KBM-7 (cell line): ENCODE measurements at regions not wholly inside any gene's neighbourhood (a gene's known extent, or its start where the extent isn't known, plus 50 kb on each side); places are given as distances from the start of the nearest gene placed in this dataset.
"Not testable (repeated sequence)": the region's sequence is repeated elsewhere in the genome, so short reads cannot be mapped to it uniquely, and the experiment has no call there.

Experiments
- DNase-seq: peaks from one replicate; pipeline ENCODE4 v3.0.0-alpha.2; 2015
- in situ Hi-C: fragments of 300-500 bp; cut with MboI; formaldehyde crosslinking; loops from 2 replicates; pipeline ENCODE4 v1.14.3; 2020; ENCODE audit warnings: low sequenced_read_pairs, low pct_unique_long_range_greater_than_20kb, mixed read lengths

DNA sequence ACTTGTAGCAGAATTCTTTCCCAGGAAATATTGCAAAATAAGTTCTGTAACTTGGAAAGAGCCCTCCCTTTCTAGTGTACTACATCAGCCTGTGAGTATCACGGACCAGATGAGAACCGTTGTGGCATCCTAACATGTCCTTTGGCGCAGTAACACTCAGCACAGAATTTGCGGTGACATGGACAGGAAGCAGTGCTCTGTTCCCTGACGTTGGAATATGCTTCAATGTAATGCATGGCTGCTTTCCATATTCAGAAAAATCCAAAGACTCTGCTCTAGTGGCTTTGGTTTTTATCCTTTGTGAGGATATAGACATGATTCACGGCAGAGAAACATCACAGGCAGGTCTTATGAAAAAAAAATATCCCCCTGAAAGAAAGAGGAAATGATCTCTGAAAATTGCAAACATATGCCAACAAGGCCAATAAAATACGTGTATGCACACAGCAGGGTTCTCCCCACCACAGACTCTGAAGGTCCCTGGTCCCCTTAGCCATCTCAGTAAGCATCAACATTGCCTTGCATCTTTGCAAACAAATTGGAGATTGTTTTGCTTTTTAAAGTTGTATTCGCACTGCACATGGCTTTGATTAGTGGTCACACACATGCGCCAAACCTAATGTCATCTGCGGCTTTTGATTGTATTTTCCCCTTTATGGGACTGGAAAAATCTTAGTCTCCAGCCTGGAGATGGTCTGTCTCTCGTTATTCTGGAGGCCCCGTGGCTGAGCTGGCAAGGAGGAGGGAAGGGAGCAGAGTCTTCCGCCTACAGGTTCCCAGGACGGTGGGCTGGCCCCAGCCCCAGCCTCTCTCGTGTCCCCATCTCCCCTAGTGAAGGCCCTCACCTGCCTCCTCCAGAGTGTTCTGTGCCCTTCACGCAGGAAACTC is 122.9 kb downstream of the COPS8 start:
- DNase-seq = no peak
- in situ Hi-C loops = no loop called here

DNA sequence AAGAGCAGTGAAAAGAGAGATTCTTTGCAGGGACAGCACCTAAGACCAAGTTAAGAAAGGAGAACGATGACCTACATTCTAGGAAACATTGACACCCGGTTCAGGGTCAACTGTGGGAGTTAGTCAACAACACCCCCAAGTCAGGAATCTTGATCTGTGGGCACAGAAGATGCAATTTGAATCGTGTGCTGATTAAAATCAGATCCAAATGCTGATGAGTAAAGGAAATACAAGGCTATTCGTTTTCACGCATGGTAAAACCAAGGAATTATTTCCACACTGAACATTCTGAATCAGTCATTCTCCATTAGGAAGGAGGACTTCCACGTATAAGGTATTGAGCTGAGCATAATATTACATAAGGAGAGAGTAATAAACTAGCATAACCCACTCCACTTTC is 124.2 kb downstream of the COPS8 start:
- no peak for DNase-seq
- in situ Hi-C loops = no loop called here

DNA sequence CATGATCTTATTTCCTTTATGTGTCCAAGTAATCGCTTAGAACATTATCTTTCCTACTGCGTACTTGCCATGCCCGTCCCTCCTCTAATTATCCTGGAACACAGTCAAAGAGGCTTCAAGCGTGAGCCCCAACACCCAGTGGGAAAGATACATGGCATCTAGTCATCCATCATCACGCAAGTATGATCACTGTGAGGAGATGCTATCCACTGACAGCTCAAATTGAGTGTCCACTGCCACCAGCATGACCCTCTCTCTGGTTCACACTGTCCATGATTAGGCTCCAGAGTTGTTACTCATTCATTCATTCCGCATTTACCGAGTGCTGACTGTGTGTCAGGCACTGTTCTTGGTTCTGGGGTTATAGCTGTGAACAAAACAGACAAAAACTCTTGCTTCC is 124.6 kb downstream of the COPS8 start:
- no peak for DNase-seq
- in situ Hi-C loops = no loop called here

DNA sequence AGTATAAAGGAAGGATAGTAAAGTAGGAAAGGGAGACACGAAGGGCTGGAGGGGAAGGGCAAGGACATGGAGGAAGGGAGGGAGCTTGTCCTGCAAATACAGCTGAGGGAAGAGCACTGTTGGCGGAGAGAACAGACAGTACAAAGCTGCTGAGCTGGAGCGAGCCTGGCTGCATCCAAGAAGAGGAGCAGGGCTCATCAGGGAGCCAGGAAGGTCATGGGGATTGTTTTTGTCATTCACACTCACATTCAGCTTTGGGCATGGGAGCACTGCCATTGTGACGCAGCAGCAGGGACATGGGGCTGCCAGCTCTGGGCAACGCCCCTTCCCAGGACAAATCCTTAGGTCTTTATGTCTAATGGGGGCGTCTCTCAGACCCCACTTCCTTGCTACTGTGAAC is 125.1 kb downstream of the COPS8 start:
- DNase-seq = no peak
- in situ Hi-C loops = no loop called here

DNA sequence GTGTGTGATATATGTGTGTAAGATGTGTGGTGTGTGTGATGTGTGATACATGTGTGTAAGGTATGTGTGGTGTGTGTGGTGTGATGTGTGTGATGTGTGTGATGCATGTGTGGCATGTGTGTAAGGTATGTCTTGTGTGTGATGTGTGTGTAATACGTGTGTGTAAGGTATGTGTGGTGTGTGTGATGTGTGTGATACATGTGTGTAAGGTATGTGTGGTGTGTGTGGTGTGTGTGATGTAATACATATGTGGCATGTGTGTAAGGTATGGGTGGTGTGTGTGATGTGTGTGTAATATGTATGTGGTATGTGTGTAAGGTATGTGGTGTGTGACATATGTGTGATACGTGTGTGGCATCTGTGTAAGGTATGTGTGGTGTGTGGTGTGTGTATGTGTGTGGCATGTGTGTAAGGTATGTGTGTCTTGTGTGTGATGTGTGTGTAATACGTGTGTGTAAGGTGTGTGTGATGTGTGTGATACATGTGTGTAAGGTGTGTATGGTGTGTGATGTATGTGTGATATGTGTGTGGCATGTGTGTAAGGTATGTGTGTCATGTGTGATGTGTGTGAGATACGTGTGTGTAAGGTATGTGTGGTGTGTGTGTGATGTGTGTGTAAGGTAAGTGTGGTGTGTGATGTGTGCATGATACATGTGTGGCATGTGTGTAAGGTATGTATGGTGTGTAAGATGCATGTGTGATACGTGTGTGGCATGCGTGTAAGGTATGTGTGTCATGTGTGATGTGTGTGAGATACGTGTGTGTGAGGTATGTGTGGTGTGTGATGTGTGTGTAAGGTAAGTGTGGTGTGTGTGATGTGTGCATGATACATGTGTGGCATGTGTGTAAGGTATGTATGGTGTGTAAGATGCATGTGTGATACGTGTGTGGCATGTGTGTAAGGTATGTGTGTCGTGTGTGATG is 126.9 kb downstream of the COPS8 start:
- in situ Hi-C loops, DNase-seq: not testable (repeated sequence)

DNA sequence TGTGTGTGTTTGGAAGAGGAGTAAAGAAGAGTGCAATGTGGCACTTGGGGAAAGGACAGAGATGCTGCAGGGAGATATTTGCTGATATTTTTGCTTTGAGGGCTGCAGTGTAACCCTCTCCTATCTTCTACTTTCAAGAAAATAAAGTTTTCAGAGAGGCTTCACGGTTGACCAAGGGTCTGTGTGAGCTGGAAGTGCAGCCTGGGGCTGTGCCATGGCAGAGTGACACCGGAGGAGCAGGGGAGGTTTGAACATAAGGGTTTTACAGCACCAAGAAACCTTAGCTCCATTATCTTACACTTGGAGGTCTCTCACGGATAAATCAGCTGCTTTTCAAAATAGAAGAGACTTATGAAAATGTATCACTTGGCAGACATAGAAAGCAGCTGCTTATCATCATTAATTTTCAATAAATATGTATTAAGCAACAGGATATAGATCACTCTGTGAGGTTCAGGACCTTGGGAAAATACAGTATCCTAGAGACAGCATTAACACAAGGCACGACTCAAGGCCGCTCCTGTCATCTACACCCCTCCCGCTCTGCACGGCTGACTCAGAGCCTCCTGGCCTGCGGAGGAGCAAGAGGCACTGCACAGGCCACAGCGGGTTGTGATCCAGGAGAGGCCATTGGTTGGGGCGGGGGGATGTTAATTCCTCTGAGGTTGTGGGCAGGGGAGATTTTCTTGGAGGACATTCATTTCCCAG is 127.8 kb downstream of the COPS8 start:
- in situ Hi-C loops = no loop called here
- DNase-seq = no peak

DNA sequence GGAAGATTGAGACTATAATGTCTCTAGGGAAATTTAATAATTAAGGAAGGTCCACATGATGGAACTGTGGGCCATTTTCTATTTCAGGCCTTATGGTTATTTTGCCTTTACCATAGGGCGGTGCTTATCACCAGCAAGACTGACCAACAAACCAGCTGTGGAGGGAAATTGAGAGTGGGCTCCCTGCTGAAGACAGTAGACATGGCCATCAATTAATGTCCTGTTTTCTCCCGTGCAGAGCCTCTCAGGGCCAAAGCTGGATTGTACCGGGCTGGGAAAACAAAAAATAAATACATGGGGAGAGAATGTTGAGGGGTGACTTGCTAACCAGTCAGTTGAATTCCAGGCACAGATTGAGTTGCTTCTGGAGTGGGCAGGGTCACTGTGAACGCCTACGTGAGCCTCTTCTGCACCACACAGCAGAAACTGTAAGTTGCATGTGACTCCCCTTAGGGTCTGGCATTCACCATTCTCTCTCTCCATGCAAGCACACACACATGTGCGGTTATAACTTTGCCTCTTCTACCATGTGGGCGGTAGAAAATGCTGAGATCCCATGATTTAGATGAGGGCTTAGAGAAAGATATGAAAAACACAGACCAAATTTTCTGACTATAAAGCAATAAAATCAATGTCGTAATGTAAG is 128.5 kb downstream of the COPS8 start:
- DNase-seq = no peak
- in situ Hi-C loops = no loop called here

DNA sequence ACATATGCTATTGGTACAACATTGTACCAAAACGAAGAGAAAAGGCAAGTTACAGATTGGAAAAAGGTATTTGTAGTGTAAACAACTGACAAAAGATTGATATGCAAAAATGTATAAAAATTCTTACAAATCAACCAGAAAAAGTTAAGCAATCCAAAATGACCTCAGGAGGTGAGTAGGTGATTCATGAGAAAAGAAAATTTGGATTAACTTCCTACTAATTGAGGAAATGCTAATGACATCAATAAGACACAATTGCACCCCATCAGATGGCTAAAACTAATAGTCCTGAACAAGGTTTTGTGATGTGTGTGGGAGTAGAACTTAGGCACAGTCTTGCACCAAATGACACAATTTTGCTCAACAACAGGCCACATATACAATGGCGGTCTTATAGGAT is 129.3 kb downstream of the COPS8 start:
- in situ Hi-C loops = no loop called here

DNA sequence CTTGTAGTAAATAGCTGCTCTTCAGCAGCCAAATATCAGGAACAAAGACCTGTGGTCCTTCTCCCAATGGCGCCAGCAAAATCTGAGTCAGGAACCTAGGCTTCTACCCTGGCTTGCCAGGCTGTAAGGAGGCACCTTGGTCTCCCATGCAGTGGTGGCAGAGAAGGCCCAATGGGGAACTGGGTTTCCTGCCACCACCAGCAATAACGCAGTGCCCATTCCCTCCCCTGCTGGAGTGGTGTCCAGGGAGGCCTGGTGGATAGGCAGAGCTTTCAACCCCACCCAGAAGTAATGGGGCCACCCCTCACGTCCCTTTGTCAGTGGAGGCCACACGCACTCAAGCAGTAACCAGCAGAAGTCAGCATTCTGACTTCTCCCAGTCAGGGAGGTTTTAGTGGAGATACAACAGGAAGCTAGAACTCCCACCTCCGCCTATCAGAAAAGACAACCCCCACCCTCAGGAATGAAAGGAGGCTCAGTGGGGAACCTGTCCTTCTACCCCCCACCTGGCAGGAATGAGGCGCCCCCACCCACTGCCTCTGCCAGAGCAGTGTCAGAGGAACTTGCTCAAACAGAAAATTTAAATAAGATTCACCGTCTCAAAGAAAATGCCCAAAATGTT is 132.4 kb downstream of the COPS8 start:
- in situ Hi-C loops = no loop called here
- no peak for DNase-seq

More for the DNA sequence above, 129.3 kb downstream of the COPS8 start:
- DNase-seq = no peak

DNA sequence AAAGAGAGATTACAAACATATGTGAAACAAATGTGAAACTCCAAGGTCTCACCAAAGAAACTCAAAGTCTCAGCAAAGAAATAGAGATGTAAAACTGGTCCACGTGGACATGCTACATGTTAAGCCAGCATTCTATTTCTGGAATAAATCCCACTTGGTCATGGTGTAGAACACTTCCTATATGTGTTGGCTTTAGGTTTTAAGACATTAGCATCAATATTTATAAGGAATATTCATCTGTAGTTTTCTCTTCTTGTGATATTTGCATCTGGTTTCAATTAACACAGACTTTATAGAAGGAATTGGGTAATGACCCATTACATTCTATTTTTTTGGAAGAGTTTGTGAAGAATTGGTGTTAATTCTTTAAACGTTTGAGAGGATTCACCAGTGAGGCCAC is 133.1 kb downstream of the COPS8 start:
- in situ Hi-C loops = no loop called here

DNA sequence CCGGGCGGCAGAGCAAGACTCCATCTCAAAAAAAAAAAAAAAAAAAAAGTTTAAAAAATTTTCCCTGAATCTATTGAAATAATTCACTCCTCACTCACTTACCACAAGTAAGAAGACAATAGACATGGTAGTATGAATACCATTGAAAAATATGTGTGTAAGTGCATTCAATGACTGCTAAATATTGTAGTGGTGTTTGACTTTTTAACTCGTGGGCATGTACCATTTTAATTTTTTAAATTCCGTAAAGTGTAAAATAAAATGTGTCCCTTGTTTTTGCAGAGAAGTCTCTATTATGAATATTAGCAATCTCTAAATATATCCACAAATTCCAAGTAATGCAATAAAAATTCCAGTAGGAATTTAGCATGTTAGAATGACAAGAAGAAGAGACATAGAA is 134.1 kb downstream of the COPS8 start:
- DNase-seq = no peak

More for the DNA sequence above, 133.1 kb downstream of the COPS8 start:
- DNase-seq = no peak

DNA sequence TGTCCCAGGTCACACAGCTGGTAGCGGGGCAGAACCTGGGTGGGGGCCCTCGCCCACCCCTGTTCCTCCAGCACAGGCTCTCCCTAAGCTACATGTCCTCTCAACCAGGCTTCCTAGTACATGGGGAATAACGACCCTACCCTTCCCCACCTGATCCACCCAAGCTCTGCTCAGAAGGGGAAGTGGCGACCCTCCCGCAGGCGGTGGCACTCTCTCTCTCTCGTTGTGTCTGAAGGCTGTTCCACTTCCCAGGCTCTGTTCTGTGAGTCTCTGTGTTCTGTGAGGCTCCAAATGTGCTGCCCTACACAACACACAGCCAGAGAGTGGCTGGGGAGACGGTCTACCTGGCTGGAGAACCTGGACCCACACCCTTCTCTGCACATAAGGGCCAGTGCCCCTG is 135.8 kb downstream of the COPS8 start:
- in situ Hi-C loops = no loop called here
- no peak for DNase-seq

More for the DNA sequence above, 134.1 kb downstream of the COPS8 start:
- in situ Hi-C loops = no loop called here

DNA sequence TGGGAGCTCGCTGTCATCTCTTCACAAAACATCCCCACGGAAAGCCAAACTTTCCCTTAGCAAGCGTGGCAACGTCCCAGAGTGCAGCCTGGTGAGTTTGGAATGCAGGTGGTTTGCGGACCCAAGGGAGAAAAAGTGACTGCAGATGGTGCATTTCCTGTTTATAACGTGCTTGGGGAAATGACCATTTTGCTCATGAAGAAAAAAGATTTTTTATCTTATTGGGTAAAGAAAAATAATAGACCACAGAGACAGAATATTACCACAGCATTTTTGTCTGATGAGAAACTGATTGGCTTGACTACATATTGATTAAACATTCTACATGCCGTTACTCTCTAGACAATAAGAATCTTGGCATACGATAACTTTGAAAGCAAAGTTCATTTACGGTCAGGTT is 136.5 kb downstream of the COPS8 start:
- in situ Hi-C loops = no loop called here

DNA sequence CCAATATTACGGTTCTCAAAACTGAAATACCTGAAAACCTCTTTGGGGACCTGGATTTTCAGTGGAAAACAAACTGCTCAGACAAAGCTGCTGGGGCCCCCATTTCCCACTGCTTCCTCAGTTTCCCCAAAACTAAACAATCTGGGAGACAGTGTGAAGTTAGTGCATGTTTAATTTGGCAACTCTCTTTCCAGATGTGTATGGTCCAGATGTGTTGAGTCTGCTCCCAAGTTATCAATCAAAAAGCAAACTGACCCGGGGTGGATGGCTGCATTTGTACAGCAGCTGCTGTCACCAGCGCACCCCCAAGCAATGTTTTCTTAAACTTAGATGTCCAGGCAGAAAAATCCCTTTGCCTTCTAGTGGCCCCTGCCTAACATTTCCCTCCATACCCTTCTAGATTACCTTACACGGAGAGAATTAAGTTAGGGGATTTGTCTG is 136.9 kb downstream of the COPS8 start:
- DNase-seq = no peak
- in situ Hi-C loops = no loop called here

More for the DNA sequence above, 136.5 kb downstream of the COPS8 start:
- no peak for DNase-seq

DNA sequence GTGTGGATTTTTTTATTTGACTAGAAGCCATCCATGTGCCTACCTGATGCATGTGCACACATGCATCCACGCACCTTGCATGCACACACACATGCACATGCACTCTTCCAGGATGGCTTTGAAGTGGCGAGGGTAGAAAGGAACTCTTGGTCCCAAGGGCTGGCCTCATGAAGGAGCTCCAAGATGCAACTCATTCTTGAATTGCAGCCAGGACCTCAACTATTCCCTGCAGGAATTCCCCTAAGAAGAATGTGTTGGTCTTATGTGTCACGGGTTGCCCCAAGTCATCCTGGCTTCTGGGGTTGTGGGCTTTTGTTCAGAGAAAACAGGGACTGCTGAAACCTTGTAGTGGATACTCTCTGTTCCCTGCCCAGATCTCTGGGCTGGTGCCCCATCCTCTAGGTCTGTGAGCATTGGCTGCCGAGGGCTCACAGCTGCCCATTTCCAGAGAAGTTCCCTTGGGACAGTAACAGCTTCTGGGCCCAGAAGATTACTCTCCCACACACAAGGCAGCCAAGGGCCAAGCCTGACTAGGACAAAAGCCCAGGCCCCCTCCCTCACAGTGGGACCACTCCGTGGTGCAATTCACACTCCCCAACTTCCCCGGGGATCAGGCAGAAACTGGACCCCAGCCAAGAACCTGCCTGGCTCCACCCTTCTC is 137.6 kb downstream of the COPS8 start:
- DNase-seq = no peak
- in situ Hi-C loops = no loop called here

DNA sequence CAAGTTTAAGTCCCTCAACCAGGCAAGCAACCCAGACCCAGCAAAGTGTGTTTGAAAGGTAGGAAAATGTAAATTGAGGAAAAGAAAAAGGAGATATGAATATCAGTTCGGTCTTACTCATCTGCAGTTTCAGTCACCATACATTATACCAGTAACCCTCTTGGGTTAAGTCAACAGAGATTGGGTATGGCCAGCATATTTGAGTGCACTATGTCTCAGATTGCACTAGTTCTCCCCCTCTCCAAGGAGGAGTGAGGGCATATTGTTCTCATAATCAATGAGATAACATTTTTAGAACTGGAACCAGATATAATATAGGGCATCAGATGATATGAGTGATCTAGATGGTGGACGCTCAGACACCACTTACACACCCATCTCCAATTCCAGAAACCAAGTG is 141.5 kb downstream of the COPS8 start:
- in situ Hi-C loops = no loop called here
- no peak for DNase-seq

DNA sequence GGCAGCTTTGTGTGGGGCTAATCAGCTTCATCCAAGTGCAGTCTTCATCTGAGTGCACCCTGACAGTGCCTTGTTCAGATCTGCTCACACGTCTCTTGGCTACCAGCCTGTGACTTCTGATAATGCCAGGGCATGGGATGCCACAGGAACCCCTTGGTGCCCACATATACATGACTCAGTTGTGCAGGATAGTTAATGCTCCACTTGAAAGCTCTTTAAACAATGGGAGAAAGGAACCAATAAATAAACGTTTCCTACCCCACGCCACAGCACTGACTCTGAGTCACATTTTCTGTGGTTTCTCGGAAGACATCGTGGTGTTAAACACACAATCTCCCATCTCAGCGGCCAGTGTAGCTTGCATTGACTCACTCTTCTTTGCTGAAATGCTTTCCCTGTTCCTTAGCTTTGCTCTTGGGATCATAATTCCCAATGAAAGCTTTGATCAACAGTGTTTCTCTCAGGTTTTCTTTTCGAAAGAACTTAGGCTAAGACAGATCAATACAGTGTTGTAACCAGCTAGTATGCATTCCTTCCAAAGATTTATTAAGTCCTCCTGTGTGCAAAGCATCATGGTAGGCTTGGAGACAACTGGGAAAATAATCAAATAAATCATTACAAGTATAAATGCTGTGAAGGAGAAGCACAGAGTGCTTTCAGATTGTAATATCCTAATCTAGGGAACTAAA is 142.0 kb downstream of the COPS8 start:
- no peak for DNase-seq
- in situ Hi-C loops = no loop called here

DNA sequence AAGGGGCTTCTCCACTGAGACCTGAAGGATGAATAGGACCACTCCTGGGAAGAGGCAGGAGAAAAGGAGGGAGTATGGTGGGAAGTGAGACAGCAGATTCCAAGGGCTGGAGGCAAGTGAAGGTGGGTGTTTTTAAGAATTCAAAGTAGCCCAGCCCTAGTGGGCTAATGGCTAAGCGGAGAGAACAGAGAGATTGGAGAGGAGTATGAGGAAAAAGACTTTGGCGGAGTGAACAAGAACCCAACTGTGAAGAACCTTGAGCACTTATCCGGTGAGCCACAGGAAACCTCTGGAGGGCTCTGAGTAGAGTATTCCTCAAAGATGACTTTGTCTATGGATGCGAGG is 142.6 kb downstream of the COPS8 start:
- in situ Hi-C loops = no loop called here
- no peak for DNase-seq
